ENCODE measurements at regions not wholly inside any gene's neighbourhood (a gene's known extent, or its start where the extent isn't known, plus 50 kb on each side); places are given as distances from the start of the nearest gene placed in this dataset.

DNA sequence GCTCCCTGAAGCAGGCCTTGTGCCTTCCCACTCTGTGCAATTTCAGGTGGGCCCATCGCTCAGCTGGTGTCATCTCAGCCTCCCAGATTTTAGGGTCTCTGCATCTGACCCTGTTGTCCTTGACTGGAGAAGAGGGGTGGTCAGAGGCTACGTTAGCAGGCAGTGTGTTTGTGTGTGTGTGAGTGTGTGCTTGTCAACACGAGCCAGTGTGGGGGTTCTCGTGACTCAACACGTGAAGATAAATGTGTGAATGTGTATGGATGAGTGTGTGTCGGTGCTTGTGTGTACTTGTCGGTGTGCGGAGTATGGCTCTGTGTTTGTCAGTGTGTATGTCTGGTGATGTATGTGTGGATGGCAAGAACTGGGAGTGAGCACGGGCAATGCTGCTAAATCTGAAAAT is 142.6 kb upstream of the KLF4 start:
- TF ChIP-seq, protein P1, sequence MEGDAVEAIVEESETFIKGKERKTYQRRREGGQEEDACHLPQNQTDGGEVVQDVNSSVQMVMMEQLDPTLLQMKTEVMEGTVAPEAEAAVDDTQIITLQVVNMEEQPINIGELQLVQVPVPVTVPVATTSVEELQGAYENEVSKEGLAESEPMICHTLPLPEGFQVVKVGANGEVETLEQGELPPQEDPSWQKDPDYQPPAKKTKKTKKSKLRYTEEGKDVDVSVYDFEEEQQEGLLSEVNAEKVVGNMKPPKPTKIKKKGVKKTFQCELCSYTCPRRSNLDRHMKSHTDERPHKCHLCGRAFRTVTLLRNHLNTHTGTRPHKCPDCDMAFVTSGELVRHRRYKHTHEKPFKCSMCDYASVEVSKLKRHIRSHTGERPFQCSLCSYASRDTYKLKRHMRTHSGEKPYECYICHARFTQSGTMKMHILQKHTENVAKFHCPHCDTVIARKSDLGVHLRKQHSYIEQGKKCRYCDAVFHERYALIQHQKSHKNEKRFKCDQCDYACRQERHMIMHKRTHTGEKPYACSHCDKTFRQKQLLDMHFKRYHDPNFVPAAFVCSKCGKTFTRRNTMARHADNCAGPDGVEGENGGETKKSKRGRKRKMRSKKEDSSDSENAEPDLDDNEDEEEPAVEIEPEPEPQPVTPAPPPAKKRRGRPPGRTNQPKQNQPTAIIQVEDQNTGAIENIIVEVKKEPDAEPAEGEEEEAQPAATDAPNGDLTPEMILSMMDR (IDR thresholded peaks at IDR 0.05): no peak
- no peak for TF ChIP-seq ZFX (IDR thresholded peaks at IDR 0.05; ENCODE audit: borderline replicate concordance)

All from 22Rv1 (cell line).